H9 (cell line): ENCODE measurements at regions not wholly inside any gene's neighbourhood (a gene's known extent, or its start where the extent isn't known, plus 50 kb on each side); places are given as distances from the start of the nearest gene placed in this dataset.

Source experiments
- DNase-seq: peaks from one replicate; pipeline ENCODE4 v3.0.0-alpha.2; 2017
- H2AFZ ChIP-seq: one replicate; pipeline ENCODE4 v1.6.1; 2013; ENCODE audit warnings: mild to moderate bottlenecking, low read length, control low read depth, moderate library complexity
- H2AK5ac ChIP-seq: 2 replicates; pipeline ENCODE4 v1.6.1; 2013; ENCODE audit warnings: low read length, control low read depth, mixed read lengths; ENCODE audit not compliant: insufficient read length
- H2BK120ac ChIP-seq: one replicate; pipeline ENCODE4 v1.6.1; 2013; ENCODE audit warnings: low read depth, mild to moderate bottlenecking, low read length, control low read depth, inconsistent platforms; ENCODE audit not compliant: poor library complexity, severe bottlenecking
- H2BK12ac ChIP-seq: 2 replicates; pipeline ENCODE4 v1.6.1; 2013; ENCODE audit warnings: low read length, control low read depth, mixed read lengths, low read depth; ENCODE audit not compliant: insufficient read length
- H2BK15ac ChIP-seq: 2 replicates; pipeline ENCODE4 v1.6.1; 2013; ENCODE audit warnings: low read depth, low read length, control low read depth
- H2BK20ac ChIP-seq: one replicate; pipeline ENCODE4 v1.6.1; 2013; ENCODE audit warnings: low read depth, mild to moderate bottlenecking, low read length, control low read depth, inconsistent platforms; ENCODE audit not compliant: poor library complexity, severe bottlenecking
- H2BK5ac ChIP-seq: 2 replicates; pipeline ENCODE4 v1.6.1; 2013; ENCODE audit warnings: low read length, control low read depth, mixed read lengths; ENCODE audit not compliant: insufficient read length
- H3K14ac ChIP-seq: 2 replicates; pipeline ENCODE4 v1.6.1; 2013; ENCODE audit warnings: low read length, control low read depth; ENCODE audit not compliant: insufficient read depth
- H3K18ac ChIP-seq: 2 replicates; pipeline ENCODE4 v1.6.1; 2013; ENCODE audit warnings: low read depth, mild to moderate bottlenecking, mixed read lengths, low read length, control low read depth; ENCODE audit not compliant: insufficient read length
- H3K23ac ChIP-seq: 2 replicates; pipeline ENCODE4 v1.6.1; 2013; ENCODE audit warnings: low read length, control low read depth, mixed read lengths, low read depth; ENCODE audit not compliant: insufficient read length
- H3K23me2 ChIP-seq: 2 replicates; pipeline ENCODE4 v1.6.1; 2013; ENCODE audit warnings: low read depth, mild to moderate bottlenecking, mixed read lengths, low read length, control low read depth; ENCODE audit not compliant: insufficient read length, poor library complexity, severe bottlenecking
- H3K27ac ChIP-seq: 2 replicates; pipeline ENCODE4 v1.5.1; 2013; ENCODE audit warnings: low read length, control low read depth, mixed read lengths, low read depth; ENCODE audit not compliant: insufficient read length
- H3K27me3 ChIP-seq: 2 replicates; pipeline ENCODE4 v1.6.1; 2013; ENCODE audit warnings: low read length, control low read depth, inconsistent platforms; ENCODE audit not compliant: insufficient read depth
- H3K4ac ChIP-seq: 2 replicates; pipeline ENCODE4 v1.6.1; 2013; ENCODE audit warnings: low read depth, mild to moderate bottlenecking, control low read depth, inconsistent platforms, low read length, moderate library complexity
- H3K4me1 ChIP-seq: 2 replicates; pipeline ENCODE4 v1.6.1; 2013; ENCODE audit warnings: low read length, control low read depth, inconsistent platforms; ENCODE audit not compliant: insufficient read depth
- H3K4me2 ChIP-seq: 2 replicates; pipeline ENCODE4 v1.6.1; 2013; ENCODE audit warnings: low read length, control low read depth, mixed read lengths; ENCODE audit not compliant: insufficient read length, insufficient read depth
- H3K56ac ChIP-seq: 2 replicates; pipeline ENCODE4 v1.6.1; 2013; ENCODE audit warnings: low read depth, mild to moderate bottlenecking, mixed read lengths, low read length, control low read depth; ENCODE audit not compliant: insufficient read length
- H3K79me1 ChIP-seq: 2 replicates; pipeline ENCODE4 v1.6.1; 2013; ENCODE audit warnings: low read depth, mild to moderate bottlenecking, moderate library complexity, low read length, control low read depth, inconsistent platforms; ENCODE audit not compliant: insufficient read depth, poor library complexity, severe bottlenecking
- H3K79me2 ChIP-seq: 2 replicates; pipeline ENCODE4 v1.6.1; 2013; ENCODE audit warnings: low read length, control low read depth, inconsistent platforms; ENCODE audit not compliant: insufficient read depth
- H3K9ac ChIP-seq: 2 replicates; pipeline ENCODE4 v1.6.1; 2013; ENCODE audit warnings: low read length, control low read depth, mixed read lengths; ENCODE audit not compliant: insufficient read length; ENCODE audit errors: extremely low read depth
- H3K9me3 ChIP-seq: one replicate; pipeline ENCODE4 v1.6.1; 2013; ENCODE audit warnings: low read depth, low read length, inconsistent platforms; ENCODE audit not compliant: control insufficient read depth
- H3T11ph ChIP-seq: one replicate; pipeline ENCODE4 v1.6.1; 2013; ENCODE audit warnings: mild to moderate bottlenecking, low read length, control low read depth, inconsistent platforms
- H4K20me1 ChIP-seq: one replicate; pipeline ENCODE4 v1.6.1; 2013; ENCODE audit not compliant: control insufficient read depth, insufficient read length, insufficient read depth
- H4K5ac ChIP-seq: 2 replicates; pipeline ENCODE4 v1.6.1; 2013; ENCODE audit warnings: low read depth, mild to moderate bottlenecking, mixed read lengths, low read length, control low read depth; ENCODE audit not compliant: insufficient read length
- H4K8ac ChIP-seq: replicated peaks from 2 replicates; pipeline ENCODE4 v1.6.1; 2013; ENCODE audit warnings: low read length, control low read depth, mixed read lengths, low read depth; ENCODE audit not compliant: insufficient read length
- H4K91ac ChIP-seq: 2 replicates; pipeline ENCODE4 v1.6.1; 2013; ENCODE audit warnings: low read depth, mild to moderate bottlenecking, moderate library complexity, mixed read lengths, low read length, control low read depth; ENCODE audit not compliant: insufficient read length
- H3K27ac Mint-ChIP-seq, 3 experiments: 2 replicates in 2 of 3; 3 replicates in 1 of 3; pipeline ENCODE4 v1.8.0; 2020 to 2021; ENCODE audit warnings: mixed read lengths in 3 of 3, mild to moderate bottlenecking in 1 of 3, moderate library complexity in 1 of 3
- H3K27me3 Mint-ChIP-seq: 2 replicates; pipeline ENCODE4 v1.8.0; 2021; ENCODE audit warnings: low read depth, mild to moderate bottlenecking, moderate library complexity, mixed read lengths
- H3K36me3 Mint-ChIP-seq, 3 experiments: 2 replicates in 2 of 3; 3 replicates in 1 of 3; pipeline ENCODE4 v1.8.0; 2020 to 2021; ENCODE audit warnings: low read depth in 3 of 3, mixed read lengths in 3 of 3; ENCODE audit not compliant: insufficient read depth in 1 of 3
- H3K4me1 Mint-ChIP-seq, 2 experiments: 2 replicates each; pipeline ENCODE4 v1.8.0; 2020; ENCODE audit warnings: mixed read lengths in 2 of 2
- H3K4me3 Mint-ChIP-seq, 2 experiments: 2 replicates in 1 of 2; 3 replicates in 1 of 2; pipeline ENCODE4 v1.8.0; 2020 to 2021; ENCODE audit warnings: mild to moderate bottlenecking in 2 of 2, mixed read lengths in 2 of 2, moderate library complexity in 1 of 2
- H3K9me3 Mint-ChIP-seq, 2 experiments: 2 replicates in 1 of 2; 3 replicates in 1 of 2; pipeline ENCODE4 v1.8.0; 2020; ENCODE audit warnings: mild to moderate bottlenecking in 2 of 2, mixed read lengths in 2 of 2, moderate library complexity in 1 of 2
- CTCF ChIP-seq: fragments of 200-600 bp; sonication (generic); conservative IDR thresholded peaks from 3 replicates; pipeline ENCODE4 v1.8.0; 2021; ENCODE audit warnings: antibody characterized with exemption, mild to moderate bottlenecking
- WGBS: extraction: QIAGEN DNeasy Blood & Tissue Kit; methylation state at CpG from one replicate; pipeline ENCODE4 v1.1.7; 2013; ENCODE audit warnings: missing lambda C conversion rate, low lambda C conversion rate, mixed read lengths; ENCODE audit not compliant: insufficient read length; ENCODE audit errors: extremely low coverage; 5-methylcytosine and 5-hydroxymethylcytosine counted together

GRCh38 chr4:38320343-38320695 lies 343.7 kb upstream of the KLF3 start:
- Histone ChIP-seq H3K79me1 (no peaks in the 10 kb centered on the region), H3K4ac (no peak overlapping the region), H4K5ac (no peak overlapping the region), H3K27me3 (no peaks in the 10 kb centered on the region), H4K8ac (no peak overlapping the region), H3K79me2 (no peaks in the 10 kb centered on the region), H4K91ac (no peak overlapping the region), H3K27ac (no peak overlapping the region), H3K56ac (no peak overlapping the region), H3K9ac (no peak overlapping the region), H2BK120ac (no peak overlapping the region), H2BK15ac (no peak overlapping the region), H2AK5ac (no peak overlapping the region), H2BK12ac (no peak overlapping the region), H2BK5ac (no peak overlapping the region), H2BK20ac (no peak overlapping the region), H3K23me2 (no peaks in the 10 kb centered on the region), H2AFZ (peak overlapping the region; percentile 85), H3K4me1 (no peaks in the 10 kb centered on the region; the same call in 1 of the 2 replicates), H3K4me2 (no peak overlapping the region), H3K23ac (no peak overlapping the region), H4K20me1 (no peaks in the 10 kb centered on the region), H3K14ac (no peak overlapping the region), H3K18ac (no peak overlapping the region), H3T11ph (no peak overlapping the region), H3K9me3 (no peaks in the 10 kb centered on the region)
- H3K36me3 Mint-ChIP-seq: no peaks in the 10 kb centered on the region; a peak in 1 of 7 replicates
- peaks cover 17 to 19% of the 10 kb centered on the region in 2 experiments for H3K4me1 Mint-ChIP-seq
- no peak for DNase-seq
- WGBS: no CpG with 5 or more reads among the region's 5 CpGs
- H3K9me3 Mint-ChIP-seq: peaks cover 0 to 8% of the 10 kb centered on the region in 2 experiments; a peak in 4 of 5 replicates
- no peak overlapping the region for H3K27ac Mint-ChIP-seq
- H3K27me3 Mint-ChIP-seq: no peaks in the 10 kb centered on the region; the same call in none of the 2 replicates
- no peak overlapping the region for H3K4me3 Mint-ChIP-seq
- no peak for TF ChIP-seq CTCF
